RCC 7860 (cell line): ENCODE measurements at regions not wholly inside any gene's neighbourhood (a gene's known extent, or its start where the extent isn't known, plus 50 kb on each side); places are given as distances from the start of the nearest gene placed in this dataset.

ENCODE experiments used
- DNase-seq: peaks from one replicate; pipeline ENCODE4 v3.0.0-alpha.2; 2015; ENCODE audit warnings: low spot score
- FAIRE-seq: peaks from 2 replicates; lab custom pipeline; 2012; peaks lifted over from hg19 to GRCh38; lab: Jason Lieb, UNC

- no peak for DNase-seq
- FAIRE-seq = no peak
Measured at GRCh38 chr1:221636967-221637366, 104.9 kb downstream of the DUSP10 start.

- FAIRE-seq = no peak
Measured at GRCh38 chr1:221637641-221638041, 104.2 kb downstream of the DUSP10 start.

GRCh38 chr1:221638595-221638994, 103.3 kb downstream of the DUSP10 start:
- FAIRE-seq = no peak

More at GRCh38 chr1:221637641-221638041, 104.2 kb downstream of the DUSP10 start:
- DNase-seq = no peak

DNA sequence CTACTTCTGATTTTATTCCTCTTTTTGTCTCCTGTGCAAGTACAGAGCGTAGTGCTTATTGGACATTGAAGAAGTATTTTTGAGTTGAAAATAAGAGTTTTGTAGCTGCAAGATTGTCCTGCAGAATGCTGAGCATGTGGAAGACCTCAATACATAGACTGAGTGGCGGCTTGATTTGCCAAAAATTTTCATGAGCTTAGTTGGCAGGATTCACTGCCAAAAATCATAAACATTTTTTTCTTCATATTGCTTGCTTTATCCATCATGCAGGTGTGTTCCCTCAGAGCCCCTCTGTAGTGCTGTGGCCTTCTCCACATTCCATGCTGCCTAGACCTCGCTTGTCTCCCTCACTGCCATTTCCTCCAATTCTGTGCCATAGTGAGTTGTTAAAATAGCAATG, 100.1 kb downstream of the DUSP10 start:
- FAIRE-seq (no peak), DNase-seq (no peak)

More at GRCh38 chr1:221638595-221638994, 103.3 kb downstream of the DUSP10 start:
- DNase-seq = no peak

DNA sequence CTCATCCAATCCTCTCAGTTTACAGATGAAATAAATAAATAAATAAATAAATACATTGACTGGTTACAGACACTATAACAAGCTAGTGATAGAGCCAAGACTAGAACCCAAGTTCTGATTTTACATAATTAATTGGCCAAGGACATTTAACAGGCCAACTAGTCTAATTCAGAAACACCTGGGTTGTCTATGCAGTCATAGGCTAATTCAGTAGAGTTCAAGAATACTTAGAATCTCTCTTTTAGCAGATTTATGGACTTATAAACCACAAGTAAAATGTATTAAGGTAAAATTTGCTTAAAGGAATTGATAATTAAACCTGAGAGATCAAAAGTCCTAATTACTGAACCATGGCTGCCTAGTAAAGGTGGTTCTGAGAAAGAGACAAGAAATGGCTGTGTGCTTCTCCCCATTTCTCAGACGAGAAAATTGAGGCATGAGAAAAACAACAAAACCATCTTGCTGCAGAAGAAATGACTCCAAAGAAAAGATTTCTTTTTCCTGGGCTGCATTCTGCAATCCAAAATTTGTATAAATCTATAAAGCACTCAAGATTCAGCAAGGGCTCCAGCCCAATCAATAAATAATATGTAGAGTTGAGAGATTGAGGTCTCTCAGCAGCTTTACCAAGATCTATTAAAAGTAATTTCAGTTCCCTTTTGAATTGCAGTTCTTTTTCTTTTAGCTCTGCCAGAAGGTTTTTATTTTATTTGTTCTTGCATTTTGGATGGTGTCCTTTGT, 98.3 kb downstream of the DUSP10 start:
- DNase-seq (no peak), FAIRE-seq (no peak)

DNA sequence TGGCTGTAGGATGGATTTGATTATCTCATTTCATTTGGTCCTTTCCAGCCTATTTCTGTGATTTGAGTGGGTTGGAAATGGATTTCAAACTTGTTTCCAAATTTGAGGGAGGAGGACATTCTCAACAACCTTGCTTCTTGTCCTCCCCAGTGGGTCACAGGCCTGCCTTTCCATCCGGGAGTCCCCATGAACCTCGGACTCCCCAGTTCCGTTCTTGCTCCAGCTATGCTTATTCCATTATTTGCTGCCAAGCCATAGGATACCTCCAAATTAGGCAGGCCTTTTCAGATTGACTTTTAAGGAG, 97.8 kb downstream of the DUSP10 start:
- FAIRE-seq = no peak
- no peak for DNase-seq

GRCh38 chr1:221644663-221645258, 97.1 kb downstream of the DUSP10 start:
- no peak for DNase-seq
- FAIRE-seq = no peak

- FAIRE-seq (peak; percentile 28), DNase-seq (no peak)
Measured at GRCh38 chr1:221648201-221648600, 93.7 kb downstream of the DUSP10 start.
